A673 (cell line): ENCODE measurements at regions not wholly inside any gene's neighbourhood (a gene's known extent, or its start where the extent isn't known, plus 50 kb on each side); places are given as distances from the start of the nearest gene placed in this dataset.

Experiments used
- CTCF ChIP-seq: fragments of 300-800, 200-600 bp; sonication (generic); conservative IDR thresholded peaks from 2 replicates; pipeline ENCODE4 v1.5.1; 2017; ENCODE audit warnings: low read depth, mild to moderate bottlenecking, antibody characterized with exemption, low read length, moderate library complexity, mixed read lengths
- EZH2 ChIP-seq: fragments of 200-600 bp; sonication (generic); IDR thresholded peaks from 2 replicates; pipeline ENCODE4 v1.6.1; 2017; ENCODE audit warnings: borderline replicate concordance, low read depth, mild to moderate bottlenecking, mixed read lengths, antibody characterized with exemption, low read length; ENCODE audit not compliant: poor library complexity, severe bottlenecking

- TF ChIP-seq CTCF (no peak), EZH2 (no peak)
These were observed 273.0 kb upstream of the IRX5 start for GRCh38 chr16:54657709-54658102.
